Karpas-422 (cell line): ENCODE measurements at regions not wholly inside any gene's neighbourhood (a gene's known extent, or its start where the extent isn't known, plus 50 kb on each side); places are given as distances from the start of the nearest gene placed in this dataset.

Source experiments
- DNase-seq: peaks from one replicate; pipeline ENCODE4 v3.0.0-alpha.2; 2015
- H2AFZ ChIP-seq: fragments of 200-600 bp; sonication (generic); 2 replicates; pipeline ENCODE4 v1.6.1; 2014; ENCODE audit warnings: antibody characterized with exemption, low read length, mixed read lengths
- H3K27ac ChIP-seq: fragments of 200-600 bp; sonication (generic); 2 replicates; pipeline ENCODE4 v1.5.1; 2014; ENCODE audit warnings: mild to moderate bottlenecking, low read length, moderate library complexity
- H3K27me3 ChIP-seq: fragments of 200-600 bp; sonication (generic); 2 replicates; pipeline ENCODE4 v1.6.1; 2014; ENCODE audit warnings: low read length, mixed read lengths
- H3K36me3 ChIP-seq: fragments of 200-600 bp; sonication (generic); 2 replicates; pipeline ENCODE4 v1.6.1; 2014; ENCODE audit warnings: low read length, mixed read lengths; ENCODE audit not compliant: insufficient read depth
- H3K4me1 ChIP-seq: fragments of 200-600 bp; sonication (generic); 2 replicates; pipeline ENCODE4 v1.6.1; 2014; ENCODE audit warnings: mild to moderate bottlenecking, low read length, mixed read lengths
- H3K4me2 ChIP-seq: fragments of 200-600 bp; sonication (generic); 2 replicates; pipeline ENCODE4 v1.6.1; 2014; ENCODE audit warnings: low read length, low read depth, mild to moderate bottlenecking; ENCODE audit not compliant: poor library complexity, severe bottlenecking
- H3K4me3 ChIP-seq: fragments of 200-600 bp; sonication (generic); 2 replicates; pipeline ENCODE4 v1.5.1; 2014; ENCODE audit warnings: mild to moderate bottlenecking, antibody characterized with exemption, low read length, mixed read lengths
- H3K79me2 ChIP-seq: fragments of 200-600 bp; sonication (generic); 2 replicates; pipeline ENCODE4 v1.6.1; 2014; ENCODE audit warnings: mild to moderate bottlenecking, low read length, mixed read lengths
- H3K9ac ChIP-seq: fragments of 200-600 bp; sonication (generic); 2 replicates; pipeline ENCODE4 v1.6.0; 2014; ENCODE audit warnings: low read length
- H3K9me2 ChIP-seq: fragments of 200-600 bp; sonication (generic), shearing (Covaris generic); replicated peaks from 2 replicates; pipeline ENCODE4 v1.6.0; 2014; ENCODE audit warnings: mild to moderate bottlenecking, low read length, moderate library complexity; ENCODE audit not compliant: insufficient read depth
- H3K9me3 ChIP-seq: fragments of 300-700, 200-600 bp; sonication (generic); 2 replicates; pipeline ENCODE4 v1.6.1; 2014; ENCODE audit warnings: low read length, mixed read lengths
- H4K20me1 ChIP-seq: fragments of 200-600 bp; sonication (generic); 2 replicates; pipeline ENCODE4 v1.6.1; 2014; ENCODE audit warnings: mild to moderate bottlenecking, antibody characterized with exemption, low read length, low read depth; ENCODE audit not compliant: insufficient read depth

DNA sequence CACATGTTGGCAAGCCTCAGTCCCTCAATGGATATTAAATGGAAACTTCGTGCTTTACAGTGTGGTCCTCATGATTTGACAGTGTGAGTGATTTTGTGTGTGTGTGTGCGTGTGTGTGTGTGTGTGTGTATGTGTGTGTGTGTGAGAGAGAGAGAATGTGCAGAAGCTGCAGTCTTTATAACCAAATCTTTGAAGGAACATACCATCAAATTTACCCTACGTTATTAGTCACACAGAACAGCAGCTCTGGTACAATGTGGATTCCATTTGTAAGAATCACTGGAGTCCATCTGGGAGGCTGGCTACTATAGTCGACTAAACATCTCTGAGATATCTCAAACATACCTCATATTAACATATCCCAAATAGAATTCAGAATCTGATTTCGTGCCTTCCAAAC is 928.0 kb upstream of the POT1 start:
- H3K79me2 ChIP-seq, result no peaks in the 10 kb centered on the region
- no peak for DNase-seq
- no peaks in the 10 kb centered on the region for H3K4me1 ChIP-seq
- H3K4me2 ChIP-seq, result no peak overlapping the region
- H3K27me3 ChIP-seq, result no peaks in the 10 kb centered on the region
- H3K27ac ChIP-seq, result no peak overlapping the region
- no peak overlapping the region for H2AFZ ChIP-seq
- no peak overlapping the region for H3K9ac ChIP-seq
- no peak overlapping the region for H3K4me3 ChIP-seq
- no peaks in the 10 kb centered on the region for H4K20me1 ChIP-seq
- H3K9me3 ChIP-seq, result peaks cover 9% of the 10 kb centered on the region; the same call in 1 of the 2 replicates
- no peaks in the 10 kb centered on the region for H3K36me3 ChIP-seq
- no peaks in the 10 kb centered on the region for H3K9me2 ChIP-seq

DNA sequence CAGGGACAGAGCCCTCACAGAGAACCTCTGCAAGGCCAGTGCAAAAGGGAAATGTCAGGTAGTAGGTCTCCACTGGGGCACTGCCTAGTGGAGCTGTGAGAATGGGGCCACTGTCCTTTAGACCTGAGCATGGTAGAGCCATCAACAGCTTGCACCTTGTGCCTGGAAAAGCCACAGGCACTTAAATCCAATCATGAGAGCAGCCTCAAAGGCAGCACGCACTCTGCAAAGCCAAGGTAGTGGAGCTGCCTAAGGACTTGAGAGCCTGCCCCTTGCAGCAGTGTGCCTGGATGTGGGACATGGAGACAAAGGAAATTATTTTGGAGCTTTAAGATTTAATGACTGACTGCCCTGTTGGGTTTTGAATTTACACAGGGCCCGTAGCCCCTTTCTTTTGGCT is 918.5 kb upstream of the POT1 start:
- Histone ChIP-seq H3K27ac (no peak overlapping the region), H3K4me1 (no peaks in the 10 kb centered on the region), H3K36me3 (no peaks in the 10 kb centered on the region), H3K27me3 (no peaks in the 10 kb centered on the region), H3K9me2 (no peaks in the 10 kb centered on the region), H3K4me2 (no peak overlapping the region), H3K79me2 (no peaks in the 10 kb centered on the region), H3K9ac (no peak overlapping the region), H2AFZ (no peak overlapping the region), H3K4me3 (no peak overlapping the region), H3K9me3 (peaks cover 14% of the 10 kb centered on the region), H4K20me1 (no peaks in the 10 kb centered on the region)
- DNase-seq, result no peak

DNA sequence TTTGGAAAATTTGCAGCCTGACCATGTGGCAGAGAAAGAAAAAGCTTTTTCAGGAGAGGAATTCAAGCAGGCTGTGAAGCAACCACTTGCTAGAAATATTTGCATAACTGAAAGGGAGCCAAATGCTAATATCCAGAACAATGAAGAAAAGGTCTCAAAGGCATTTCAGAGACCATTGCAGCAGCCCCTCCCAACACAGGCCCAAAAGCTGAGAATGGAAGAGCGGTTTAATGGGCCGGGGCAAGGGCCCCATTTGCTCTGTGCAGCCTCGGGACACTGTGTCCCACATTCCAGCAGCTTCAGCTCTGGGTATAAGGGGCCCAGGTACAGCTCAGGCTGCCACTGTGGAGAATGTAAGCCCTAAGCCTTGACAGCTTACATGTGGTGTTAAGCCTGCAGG is 918.1 kb upstream of the POT1 start:
- H3K27me3 ChIP-seq, result no peaks in the 10 kb centered on the region
- no peak overlapping the region for H2AFZ ChIP-seq
- no peaks in the 10 kb centered on the region for H3K9me2 ChIP-seq
- no peak overlapping the region for H3K27ac ChIP-seq
- no peak overlapping the region for H3K4me3 ChIP-seq
- no peak for DNase-seq
- H3K4me1 ChIP-seq, result no peaks in the 10 kb centered on the region
- no peaks in the 10 kb centered on the region for H3K79me2 ChIP-seq
- no peak overlapping the region for H3K9ac ChIP-seq
- H3K36me3 ChIP-seq, result no peaks in the 10 kb centered on the region
- peaks cover 14% of the 10 kb centered on the region for H3K9me3 ChIP-seq
- no peak overlapping the region for H3K4me2 ChIP-seq
- no peaks in the 10 kb centered on the region for H4K20me1 ChIP-seq

DNA sequence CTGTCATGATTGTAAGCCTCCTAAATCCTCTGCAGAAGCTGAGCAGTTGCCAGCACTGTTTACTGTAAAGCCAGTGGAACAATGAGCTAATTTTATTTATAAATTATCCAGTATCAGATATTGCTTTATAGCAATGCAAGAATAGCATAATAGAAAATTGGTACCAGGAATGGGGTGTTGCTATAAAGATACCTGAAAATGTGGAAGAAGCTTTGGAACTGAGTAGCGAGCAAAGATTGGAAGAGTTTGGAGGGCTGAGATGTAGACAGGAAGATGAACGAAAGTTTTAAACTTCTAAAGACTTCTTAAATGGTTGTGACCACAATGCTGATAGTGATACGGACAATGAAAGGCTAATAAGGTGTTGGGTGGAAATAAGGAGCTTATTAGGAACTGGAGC is 917.4 kb upstream of the POT1 start:
- Histone ChIP-seq H3K9ac (no peak overlapping the region), H4K20me1 (no peaks in the 10 kb centered on the region), H3K4me3 (no peak overlapping the region), H3K27ac (no peak overlapping the region), H3K36me3 (no peaks in the 10 kb centered on the region), H3K4me2 (no peak overlapping the region), H3K79me2 (no peaks in the 10 kb centered on the region), H3K27me3 (no peaks in the 10 kb centered on the region), H3K9me2 (no peaks in the 10 kb centered on the region), H3K4me1 (no peaks in the 10 kb centered on the region), H3K9me3 (peaks cover 14% of the 10 kb centered on the region), H2AFZ (no peak overlapping the region)
- DNase-seq, result no peak

DNA sequence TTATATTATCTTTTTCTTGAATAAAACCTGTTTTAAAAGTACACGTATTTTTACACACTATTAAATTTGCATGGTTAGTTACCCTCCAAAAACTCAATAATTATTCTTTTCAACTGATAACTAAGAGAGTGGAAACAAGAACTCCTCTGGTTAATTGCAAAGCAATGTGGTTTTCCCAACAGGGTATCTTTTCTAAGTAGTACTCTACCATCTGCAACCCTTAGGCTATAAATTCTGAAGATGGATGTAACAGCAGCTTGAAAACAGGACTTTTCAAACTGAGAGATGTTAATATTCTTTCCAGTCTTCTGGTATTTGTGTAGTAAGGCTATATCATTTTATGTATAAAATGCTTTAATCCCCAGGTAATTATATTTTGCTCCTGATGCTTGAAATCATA is 916.1 kb upstream of the POT1 start:
- no peak overlapping the region for H3K27ac ChIP-seq
- DNase-seq, result no peak
- H3K27me3 ChIP-seq, result no peaks in the 10 kb centered on the region
- no peak overlapping the region for H3K4me3 ChIP-seq
- no peak overlapping the region for H2AFZ ChIP-seq
- no peaks in the 10 kb centered on the region for H3K4me1 ChIP-seq
- H3K9me3 ChIP-seq, result peaks cover 20% of the 10 kb centered on the region
- no peak overlapping the region for H3K4me2 ChIP-seq
- H3K9me2 ChIP-seq, result no peaks in the 10 kb centered on the region
- no peak overlapping the region for H3K9ac ChIP-seq
- H3K36me3 ChIP-seq, result no peaks in the 10 kb centered on the region
- no peaks in the 10 kb centered on the region for H3K79me2 ChIP-seq
- H4K20me1 ChIP-seq, result no peaks in the 10 kb centered on the region

DNA sequence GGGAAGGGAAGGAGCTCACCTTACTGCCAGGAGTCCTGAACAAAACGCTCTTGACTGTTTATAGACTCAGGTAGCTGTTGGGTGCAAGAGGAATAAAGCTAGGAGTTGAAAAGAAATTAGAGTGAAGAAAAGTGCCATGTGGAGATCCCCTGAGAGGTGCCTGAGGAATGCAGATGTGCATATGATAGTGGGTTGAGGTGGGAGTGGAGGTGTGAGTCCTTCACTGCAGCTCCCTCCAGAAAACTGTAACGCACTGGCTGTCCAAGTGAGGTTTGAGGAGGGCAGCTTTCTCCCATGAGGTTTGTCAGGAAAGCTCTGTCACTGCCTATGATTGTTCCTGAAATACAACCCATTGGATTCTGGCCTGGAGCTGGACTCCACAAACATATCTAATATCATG is 904.8 kb upstream of the POT1 start:
- Histone ChIP-seq H2AFZ (no peak overlapping the region), H3K4me3 (no peak overlapping the region), H3K36me3 (no peaks in the 10 kb centered on the region), H3K4me2 (no peak overlapping the region), H3K9ac (no peak overlapping the region), H4K20me1 (no peaks in the 10 kb centered on the region), H3K9me3 (peaks cover 9% of the 10 kb centered on the region; the same call in 1 of the 2 replicates), H3K27me3 (no peaks in the 10 kb centered on the region), H3K79me2 (no peaks in the 10 kb centered on the region), H3K9me2 (no peaks in the 10 kb centered on the region), H3K4me1 (no peaks in the 10 kb centered on the region), H3K27ac (no peak overlapping the region)
- no peak for DNase-seq

DNA sequence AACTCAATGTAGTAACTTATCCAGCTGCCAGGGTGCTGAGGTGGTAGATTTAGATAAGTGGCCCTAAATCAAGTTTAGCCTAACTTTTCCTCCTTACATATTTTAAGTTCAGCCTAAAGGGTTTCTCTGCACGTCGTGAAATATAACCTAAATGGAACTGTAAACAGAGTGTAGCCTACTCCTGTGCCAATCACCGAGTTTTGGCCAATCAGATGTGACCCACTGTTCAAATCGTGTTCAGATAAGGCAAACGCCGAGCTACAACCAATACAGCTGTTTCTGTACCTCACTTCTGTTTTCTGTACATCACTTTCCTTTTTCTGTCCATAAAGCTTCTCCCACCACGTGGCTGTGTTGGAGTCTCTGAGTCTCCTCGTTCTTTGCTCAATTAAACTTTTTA is 904.2 kb upstream of the POT1 start:
- no peaks in the 10 kb centered on the region for H4K20me1 ChIP-seq
- H3K4me1 ChIP-seq, result no peaks in the 10 kb centered on the region
- H3K4me2 ChIP-seq, result no peak overlapping the region
- DNase-seq, result no peak
- no peak overlapping the region for H3K9ac ChIP-seq
- no peaks in the 10 kb centered on the region for H3K79me2 ChIP-seq
- no peak overlapping the region for H3K4me3 ChIP-seq
- no peaks in the 10 kb centered on the region for H3K36me3 ChIP-seq
- no peak overlapping the region for H3K27ac ChIP-seq
- H3K27me3 ChIP-seq, result no peaks in the 10 kb centered on the region
- no peaks in the 10 kb centered on the region for H3K9me2 ChIP-seq
- H2AFZ ChIP-seq, result no peak overlapping the region
- H3K9me3 ChIP-seq, result peaks cover 9% of the 10 kb centered on the region; the same call in 1 of the 2 replicates

DNA sequence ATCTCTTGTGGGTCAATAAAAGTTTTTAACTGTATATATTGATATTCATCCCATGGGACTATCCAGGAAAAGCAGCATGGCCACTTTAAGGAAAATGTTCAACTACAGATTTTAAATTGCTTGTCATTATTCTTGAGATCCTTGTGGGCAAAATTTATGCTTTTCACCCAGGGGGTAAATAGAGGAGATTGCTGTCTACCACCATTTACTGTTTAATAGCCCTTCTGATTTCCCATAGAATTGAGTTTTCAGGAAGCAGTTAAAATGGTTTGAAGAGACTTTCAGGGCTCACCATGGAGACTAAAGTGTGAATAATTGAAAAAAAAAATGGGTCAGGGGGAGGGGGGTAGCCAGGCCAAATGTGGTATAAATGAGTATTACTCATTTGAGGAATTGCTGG is 901.1 kb upstream of the POT1 start:
- Histone ChIP-seq H3K27ac (no peak overlapping the region), H3K4me2 (no peak overlapping the region), H4K20me1 (no peaks in the 10 kb centered on the region), H3K9me3 (peaks cover 13% of the 10 kb centered on the region), H3K4me1 (no peaks in the 10 kb centered on the region), H2AFZ (no peak overlapping the region), H3K9ac (no peak overlapping the region), H3K4me3 (no peak overlapping the region), H3K9me2 (no peaks in the 10 kb centered on the region), H3K36me3 (no peaks in the 10 kb centered on the region), H3K27me3 (no peaks in the 10 kb centered on the region), H3K79me2 (no peaks in the 10 kb centered on the region)
- DNase-seq, result no peak

DNA sequence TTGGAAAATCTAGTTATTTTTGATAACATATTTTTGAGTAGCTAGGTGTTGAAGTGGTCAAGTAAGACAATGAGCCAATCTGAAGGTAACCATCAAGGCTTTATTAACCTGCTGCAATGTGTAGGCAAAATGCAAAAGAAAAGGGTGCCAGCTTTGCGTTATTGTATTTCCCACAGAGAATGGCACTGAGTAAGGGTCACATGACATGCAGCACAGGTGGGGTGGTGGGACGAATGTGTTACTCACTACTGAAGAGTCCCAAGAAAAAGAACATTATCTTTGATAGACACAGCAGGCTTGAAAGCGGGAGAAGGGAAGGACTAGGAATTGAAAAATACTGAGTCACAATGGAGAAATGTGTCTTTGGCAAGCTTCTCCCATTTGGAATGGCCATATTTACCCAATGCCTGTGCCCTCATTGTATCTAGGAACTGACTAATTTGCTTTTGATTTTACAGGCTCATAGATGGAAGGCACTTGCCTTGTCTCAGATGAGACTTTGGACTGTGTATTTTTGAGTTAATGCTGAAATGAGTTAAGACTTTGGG is 898.6 kb upstream of the POT1 start:
- Histone ChIP-seq H3K9me2 (no peaks in the 10 kb centered on the region), H3K4me1 (no peaks in the 10 kb centered on the region), H3K9me3 (peaks cover 9% of the 10 kb centered on the region), H3K36me3 (no peaks in the 10 kb centered on the region), H3K4me2 (no peak overlapping the region), H3K27me3 (no peaks in the 10 kb centered on the region), H3K4me3 (no peak overlapping the region), H3K27ac (no peak overlapping the region), H3K79me2 (no peaks in the 10 kb centered on the region), H2AFZ (no peak overlapping the region), H3K9ac (no peak overlapping the region), H4K20me1 (no peaks in the 10 kb centered on the region)
- DNase-seq, result no peak
